OCI-LY3 (cell line): ENCODE measurements at regions not wholly inside any gene's neighbourhood (a gene's known extent, or its start where the extent isn't known, plus 50 kb on each side); places are given as distances from the start of the nearest gene placed in this dataset.

ENCODE experiments used
- CTCF ChIP-seq: fragments of 200-600, 300-600 bp; sonication (generic); IDR thresholded peaks from 2 replicates; pipeline ENCODE4 v1.5.1; 2014; ENCODE audit warnings: antibody characterized with exemption, low read length, low read depth
- EZH2phosphoT487 ChIP-seq: fragments of 200-600 bp; shearing (Covaris generic); IDR thresholded peaks from 2 replicates; pipeline ENCODE4 v1.6.1; 2018; ENCODE audit warnings: antibody characterized with exemption, mixed run types, low read depth

GRCh38 chr7:16210171-16210570, 211.2 kb downstream of the CRPPA start:
- TF ChIP-seq CTCF (no peak), EZH2phosphoT487 (no peak)
